ENCODE measurements at regions not wholly inside any gene's neighbourhood (a gene's known extent, or its start where the extent isn't known, plus 50 kb on each side); places are given as distances from the start of the nearest gene placed in this dataset.

GRCh38 chr18:21998486-21998885, 170.9 kb upstream of the GATA6 start:
- Histone ChIP-seq H3K27me3 (ENCODE audit: control insufficient read depth, insufficient read depth, low read length) (no peaks in the 10 kb centered on the region), H3K27ac (ENCODE audit: low read length) (no peak overlapping the region), H3K4me1 (ENCODE audit: control insufficient read depth, low read depth, low read length) (no peaks in the 10 kb centered on the region), H3K36me3 (ENCODE audit: control insufficient read depth, low read depth, low read length) (no peaks in the 10 kb centered on the region), H3K9me3 (ENCODE audit: control insufficient read depth, low read depth, low read length) (no peaks in the 10 kb centered on the region), H3K9ac (ENCODE audit: low read length) (no peak overlapping the region), H3K4me3 (ENCODE audit: low read length) (no peak overlapping the region)

GRCh38 chr18:22001912-22002487, 167.4 kb upstream of the GATA6 start:
- no peaks in the 10 kb centered on the region for H3K9me3 ChIP-seq (ENCODE audit: control insufficient read depth, low read depth, low read length)
- H3K9ac ChIP-seq (ENCODE audit: low read length), result no peak overlapping the region
- H3K4me1 ChIP-seq (ENCODE audit: control insufficient read depth, low read depth, low read length), result no peaks in the 10 kb centered on the region
- no peak overlapping the region for H3K4me3 ChIP-seq (ENCODE audit: low read length)
- H3K27me3 ChIP-seq (ENCODE audit: control insufficient read depth, insufficient read depth, low read length), result no peaks in the 10 kb centered on the region
- H3K36me3 ChIP-seq (ENCODE audit: control insufficient read depth, low read depth, low read length), result no peaks in the 10 kb centered on the region
- H3K27ac ChIP-seq (ENCODE audit: low read length), result no peak overlapping the region

GRCh38 chr18:22005191-22005841, 164.1 kb upstream of the GATA6 start:
- H3K4me1 ChIP-seq (ENCODE audit: control insufficient read depth, low read depth, low read length), result no peaks in the 10 kb centered on the region
- H3K27me3 ChIP-seq (ENCODE audit: control insufficient read depth, insufficient read depth, low read length), result no peaks in the 10 kb centered on the region
- H3K9me3 ChIP-seq (ENCODE audit: control insufficient read depth, low read depth, low read length), result no peaks in the 10 kb centered on the region
- no peaks in the 10 kb centered on the region for H3K36me3 ChIP-seq (ENCODE audit: control insufficient read depth, low read depth, low read length)
- no peak overlapping the region for H3K27ac ChIP-seq (ENCODE audit: low read length)
- no peak overlapping the region for H3K4me3 ChIP-seq (ENCODE audit: low read length)
- H3K9ac ChIP-seq (ENCODE audit: low read length), result no peak overlapping the region

- Histone ChIP-seq H3K9ac (ENCODE audit: low read length) (no peak overlapping the region), H3K27me3 (ENCODE audit: control insufficient read depth, insufficient read depth, low read length) (no peaks in the 10 kb centered on the region), H3K27ac (ENCODE audit: low read length) (no peak overlapping the region), H3K9me3 (ENCODE audit: control insufficient read depth, low read depth, low read length) (no peaks in the 10 kb centered on the region), H3K4me1 (ENCODE audit: control insufficient read depth, low read depth, low read length) (no peaks in the 10 kb centered on the region), H3K36me3 (ENCODE audit: control insufficient read depth, low read depth, low read length) (no peaks in the 10 kb centered on the region), H3K4me3 (ENCODE audit: low read length) (no peak overlapping the region)
Measured at GRCh38 chr18:22006458-22006857, 162.9 kb upstream of the GATA6 start.

- Histone ChIP-seq H3K4me3 (ENCODE audit: low read length) (no peak overlapping the region), H3K27ac (ENCODE audit: low read length) (no peak overlapping the region), H3K4me1 (ENCODE audit: control insufficient read depth, low read depth, low read length) (no peaks in the 10 kb centered on the region), H3K27me3 (ENCODE audit: control insufficient read depth, insufficient read depth, low read length) (no peaks in the 10 kb centered on the region), H3K9me3 (ENCODE audit: control insufficient read depth, low read depth, low read length) (no peaks in the 10 kb centered on the region), H3K36me3 (ENCODE audit: control insufficient read depth, low read depth, low read length) (no peaks in the 10 kb centered on the region), H3K9ac (ENCODE audit: low read length) (no peak overlapping the region)
Measured at GRCh38 chr18:22009242-22009641, 160.1 kb upstream of the GATA6 start.

- Histone ChIP-seq H3K27ac (ENCODE audit: low read length) (no peak overlapping the region), H3K4me1 (ENCODE audit: control insufficient read depth, low read depth, low read length) (no peaks in the 10 kb centered on the region), H3K36me3 (ENCODE audit: control insufficient read depth, low read depth, low read length) (no peaks in the 10 kb centered on the region), H3K9me3 (ENCODE audit: control insufficient read depth, low read depth, low read length) (no peaks in the 10 kb centered on the region), H3K9ac (ENCODE audit: low read length) (no peak overlapping the region), H3K4me3 (ENCODE audit: low read length) (no peak overlapping the region), H3K27me3 (ENCODE audit: control insufficient read depth, insufficient read depth, low read length) (no peaks in the 10 kb centered on the region)
Measured at GRCh38 chr18:22013993-22014392, 155.4 kb upstream of the GATA6 start.

- Histone ChIP-seq H3K4me1 (ENCODE audit: control insufficient read depth, low read depth, low read length) (no peaks in the 10 kb centered on the region), H3K9me3 (ENCODE audit: control insufficient read depth, low read depth, low read length) (no peaks in the 10 kb centered on the region), H3K36me3 (ENCODE audit: control insufficient read depth, low read depth, low read length) (no peaks in the 10 kb centered on the region), H3K4me3 (ENCODE audit: low read length) (no peak overlapping the region), H3K27me3 (ENCODE audit: control insufficient read depth, insufficient read depth, low read length) (no peaks in the 10 kb centered on the region), H3K27ac (ENCODE audit: low read length) (no peak overlapping the region), H3K9ac (ENCODE audit: low read length) (no peak overlapping the region)
Measured at GRCh38 chr18:22015156-22015555, 154.2 kb upstream of the GATA6 start.

- no peaks in the 10 kb centered on the region for H3K4me1 ChIP-seq (ENCODE audit: control insufficient read depth, low read depth, low read length)
- H3K4me3 ChIP-seq (ENCODE audit: low read length), result no peak overlapping the region
- H3K9ac ChIP-seq (ENCODE audit: low read length), result no peak overlapping the region
- H3K9me3 ChIP-seq (ENCODE audit: control insufficient read depth, low read depth, low read length), result no peaks in the 10 kb centered on the region
- no peak overlapping the region for H3K27ac ChIP-seq (ENCODE audit: low read length)
- H3K27me3 ChIP-seq (ENCODE audit: control insufficient read depth, insufficient read depth, low read length), result no peaks in the 10 kb centered on the region
- H3K36me3 ChIP-seq (ENCODE audit: control insufficient read depth, low read depth, low read length), result no peaks in the 10 kb centered on the region
Measured at GRCh38 chr18:22018366-22018765, 151.0 kb upstream of the GATA6 start.

- no peaks in the 10 kb centered on the region for H3K27me3 ChIP-seq (ENCODE audit: control insufficient read depth, insufficient read depth, low read length)
- no peaks in the 10 kb centered on the region for H3K36me3 ChIP-seq (ENCODE audit: control insufficient read depth, low read depth, low read length)
- H3K4me1 ChIP-seq (ENCODE audit: control insufficient read depth, low read depth, low read length), result no peaks in the 10 kb centered on the region
- no peak overlapping the region for H3K4me3 ChIP-seq (ENCODE audit: low read length)
- H3K9me3 ChIP-seq (ENCODE audit: control insufficient read depth, low read depth, low read length), result no peaks in the 10 kb centered on the region
- H3K9ac ChIP-seq (ENCODE audit: low read length), result no peak overlapping the region
- no peak overlapping the region for H3K27ac ChIP-seq (ENCODE audit: low read length)
Measured at GRCh38 chr18:22019193-22019592, 150.2 kb upstream of the GATA6 start.

GRCh38 chr18:22020127-22020866, 149.1 kb upstream of the GATA6 start:
- Histone ChIP-seq H3K27me3 (ENCODE audit: control insufficient read depth, insufficient read depth, low read length) (no peaks in the 10 kb centered on the region), H3K4me3 (ENCODE audit: low read length) (no peak overlapping the region), H3K9ac (ENCODE audit: low read length) (no peak overlapping the region), H3K9me3 (ENCODE audit: control insufficient read depth, low read depth, low read length) (no peaks in the 10 kb centered on the region), H3K36me3 (ENCODE audit: control insufficient read depth, low read depth, low read length) (no peaks in the 10 kb centered on the region), H3K27ac (ENCODE audit: low read length) (no peak overlapping the region), H3K4me1 (ENCODE audit: control insufficient read depth, low read depth, low read length) (no peaks in the 10 kb centered on the region)

- H3K9me3 ChIP-seq (ENCODE audit: control insufficient read depth, low read depth, low read length), result no peaks in the 10 kb centered on the region
- no peaks in the 10 kb centered on the region for H3K36me3 ChIP-seq (ENCODE audit: control insufficient read depth, low read depth, low read length)
- H3K27me3 ChIP-seq (ENCODE audit: control insufficient read depth, insufficient read depth, low read length), result no peaks in the 10 kb centered on the region
- no peak overlapping the region for H3K4me3 ChIP-seq (ENCODE audit: low read length)
- no peaks in the 10 kb centered on the region for H3K4me1 ChIP-seq (ENCODE audit: control insufficient read depth, low read depth, low read length)
- H3K27ac ChIP-seq (ENCODE audit: low read length), result no peak overlapping the region
- H3K9ac ChIP-seq (ENCODE audit: low read length), result no peak overlapping the region
Measured at GRCh38 chr18:22020867-22021370, 148.5 kb upstream of the GATA6 start.
